H4 (cell line): ENCODE measurements at regions not wholly inside any gene's neighbourhood (a gene's known extent, or its start where the extent isn't known, plus 50 kb on each side); places are given as distances from the start of the nearest gene placed in this dataset.

Source experiments
- DNase-seq: peaks from one replicate; pipeline ENCODE4 v3.0.0-alpha.2; 2015; ENCODE audit warnings: low spot score

- no peak for DNase-seq
Observed at GRCh38 chr15:70160803-70161565, 63.3 kb upstream of the TLE3 start.

DNA sequence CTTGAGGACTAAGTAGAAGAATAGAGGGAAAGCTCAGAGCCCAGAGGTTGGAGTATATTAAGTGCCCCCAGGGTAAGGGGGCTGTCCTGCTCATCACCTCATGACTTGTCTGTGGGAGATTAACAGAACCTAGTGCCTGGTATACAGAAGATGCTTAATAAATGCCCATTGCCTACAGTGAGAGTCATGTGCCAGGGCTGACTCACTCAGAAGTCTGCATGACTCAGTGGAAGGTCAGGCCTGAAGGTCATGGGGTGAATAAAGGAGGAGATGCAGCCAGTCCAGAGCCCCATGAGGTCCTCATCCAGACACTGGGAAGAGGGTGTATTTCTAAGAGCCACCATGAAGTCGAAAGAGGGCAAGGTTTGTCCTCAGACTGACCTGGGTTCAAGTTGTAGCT lies 62.5 kb upstream of the TLE3 start:
- no peak for DNase-seq

DNA sequence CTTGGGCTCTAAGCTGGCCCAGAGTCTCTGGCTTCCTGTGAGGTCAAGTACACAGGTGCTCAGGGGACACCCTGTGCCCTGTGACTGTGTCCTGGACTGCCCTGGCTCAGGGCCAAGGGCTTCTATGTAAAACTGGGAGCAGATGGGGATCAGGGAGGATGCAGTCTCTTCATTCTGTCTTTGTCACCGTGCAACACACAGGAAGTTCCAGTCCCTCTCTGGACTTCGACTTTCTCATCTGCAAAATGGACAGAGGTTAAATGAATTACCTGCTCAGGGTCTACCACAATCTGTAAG lies 61.9 kb upstream of the TLE3 start:
- no peak for DNase-seq

GRCh38 chr15:70159001-70159712 lies 61.4 kb upstream of the TLE3 start:
- DNase-seq, result no peak

DNA sequence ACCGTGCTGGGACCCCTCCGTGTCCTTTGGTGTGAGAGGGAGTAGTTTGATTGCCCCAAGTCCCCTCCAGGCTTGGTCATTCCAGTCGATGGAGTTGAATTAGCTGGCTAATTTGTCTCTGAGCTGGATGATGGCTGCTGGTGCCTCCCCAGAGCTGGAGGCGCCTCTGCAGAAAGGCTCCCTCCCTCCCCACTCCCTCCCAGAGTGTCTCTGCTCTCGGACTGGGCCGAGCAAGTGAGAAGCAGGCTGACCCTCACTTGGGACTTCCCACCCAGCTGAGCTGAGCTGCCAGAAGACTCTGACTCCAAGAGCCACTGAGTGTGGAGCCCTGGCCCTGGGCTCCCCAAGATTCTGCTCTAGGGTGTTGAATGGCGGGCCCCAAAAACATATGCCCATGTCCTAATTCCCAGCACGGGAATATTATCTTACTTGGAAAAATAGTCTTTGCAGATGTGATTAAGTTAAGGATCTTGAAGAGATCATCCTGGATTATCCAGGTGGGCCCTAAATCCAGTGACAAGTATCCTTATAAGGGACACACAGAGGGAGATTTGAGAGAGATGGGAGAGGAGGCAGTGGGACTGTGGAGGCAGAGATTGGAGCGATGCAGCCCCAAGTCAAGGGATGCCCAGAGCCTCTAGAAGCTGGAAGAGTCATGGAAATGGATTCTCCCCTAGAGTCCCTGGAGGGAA lies 60.7 kb upstream of the TLE3 start:
- DNase-seq, result no peak

DNA sequence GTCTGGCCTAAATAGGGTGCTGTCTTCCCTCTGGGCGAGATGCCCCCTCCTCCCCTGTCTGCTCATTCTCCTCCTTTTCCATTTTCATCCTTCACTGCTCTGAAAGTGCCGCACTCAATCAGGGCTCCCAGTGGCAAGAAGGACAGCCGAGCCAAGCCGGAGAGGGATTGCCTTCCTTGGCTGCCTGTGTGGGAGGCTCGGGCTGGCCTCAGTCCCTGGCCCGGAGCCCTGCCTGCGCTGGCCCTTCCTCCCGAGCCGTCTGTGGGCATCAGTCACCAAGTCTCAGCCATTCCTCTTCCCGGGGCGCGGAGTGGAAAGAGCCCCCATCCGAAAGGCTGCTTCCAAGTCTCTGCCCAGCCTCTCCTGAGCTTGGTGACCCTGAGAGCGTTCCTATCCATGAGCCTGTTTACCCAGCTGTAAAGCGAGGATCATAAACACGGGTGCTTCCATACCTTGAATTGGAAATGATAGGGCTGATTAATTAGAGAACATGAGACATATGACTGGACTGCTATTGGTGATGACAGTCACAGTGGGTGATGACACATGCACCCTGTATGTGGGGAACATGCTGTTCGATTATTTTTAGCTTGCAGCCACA lies 59.1 kb upstream of the TLE3 start:
- DNase-seq, result no peak

DNA sequence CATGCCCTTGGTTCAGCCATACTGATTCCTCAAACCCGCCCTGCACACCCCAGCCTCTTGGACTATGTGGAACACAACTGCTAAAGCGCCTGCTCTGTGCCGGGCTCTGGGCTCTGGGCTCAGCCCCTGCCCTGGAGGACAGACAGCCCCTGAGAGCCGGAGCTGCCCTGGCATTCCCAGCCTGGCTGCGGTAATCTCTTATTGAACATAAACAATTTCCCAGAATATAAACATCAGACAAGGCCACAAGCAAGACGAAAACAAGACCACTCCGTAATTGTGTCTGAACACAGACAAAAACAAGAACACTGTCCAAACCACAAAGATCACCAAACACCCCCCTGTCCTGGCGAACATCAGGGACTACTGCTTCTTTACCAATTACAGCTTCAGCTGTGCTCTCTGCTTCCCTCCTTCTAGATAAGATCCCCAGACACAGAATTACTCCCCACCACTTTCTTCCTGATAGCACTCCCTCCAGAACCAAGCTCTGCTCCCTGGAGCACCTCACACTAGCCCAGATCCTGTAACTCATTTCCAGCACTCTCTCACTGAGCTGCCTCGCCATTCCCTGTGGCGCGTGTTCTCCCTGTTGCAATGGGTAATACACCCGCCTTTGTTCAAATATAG lies 57.1 kb upstream of the TLE3 start:
- peak; percentile 87 for DNase-seq

DNA sequence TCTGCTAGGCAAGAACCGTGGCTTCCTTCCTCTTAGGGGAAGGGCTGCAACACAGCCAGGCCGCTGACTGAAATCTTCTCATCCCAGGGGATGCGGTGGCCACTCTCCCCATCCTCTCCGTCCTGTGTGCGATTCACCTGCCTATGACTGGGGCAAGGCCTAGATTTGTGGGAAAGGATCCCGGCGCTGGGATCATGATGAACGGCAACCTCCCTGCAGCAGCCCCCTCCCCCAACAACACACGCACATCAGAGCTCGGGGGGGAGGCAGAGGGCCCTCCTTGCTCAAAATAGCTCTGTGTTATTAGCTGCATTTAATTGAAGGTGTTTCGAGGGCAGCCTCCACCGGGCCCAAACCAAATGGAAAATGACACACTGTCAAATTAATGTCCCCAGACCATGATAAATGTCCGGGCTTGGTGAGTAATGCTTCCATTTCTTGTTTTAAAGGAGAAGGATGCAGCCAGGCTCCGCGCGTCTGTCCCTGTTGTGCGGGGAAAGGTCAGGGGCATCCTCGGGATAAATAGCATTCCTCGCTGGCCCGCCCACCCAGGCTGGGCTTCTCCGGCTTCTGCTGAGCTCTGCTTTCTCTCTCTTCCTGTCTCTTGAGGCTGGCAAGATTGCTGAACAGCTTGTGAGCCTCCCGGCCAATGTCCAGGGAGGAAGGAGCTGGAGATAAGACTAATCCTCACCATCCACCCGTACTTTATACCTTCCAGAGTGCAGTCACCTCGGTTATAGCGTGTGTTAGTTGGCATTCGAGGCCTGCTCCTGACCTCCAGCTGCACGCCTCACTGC lies 56.4 kb upstream of the TLE3 start:
- no peak for DNase-seq

- DNase-seq, result peak; percentile 71
Observed at GRCh38 chr15:70152070-70152480, 54.4 kb upstream of the TLE3 start.

DNA sequence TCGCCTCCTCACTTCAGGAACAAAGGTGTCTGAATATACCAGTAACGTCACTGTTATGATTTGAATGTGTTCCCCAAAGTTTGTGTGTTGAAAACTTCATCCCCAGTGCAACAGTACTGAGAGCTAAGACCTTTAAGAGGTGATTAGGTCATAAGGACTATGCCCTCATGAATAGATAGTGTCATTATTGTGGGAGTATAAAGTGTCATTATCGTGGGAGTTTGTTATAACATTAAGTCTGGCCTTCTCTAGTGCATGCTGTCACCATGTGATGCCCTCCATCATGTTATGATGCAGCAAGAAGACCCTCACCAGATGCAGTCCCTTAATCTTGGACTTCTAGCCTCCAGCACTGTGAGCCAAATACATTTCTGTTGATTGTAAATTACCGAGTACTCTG lies 53.7 kb upstream of the TLE3 start:
- DNase-seq, result no peak

DNA sequence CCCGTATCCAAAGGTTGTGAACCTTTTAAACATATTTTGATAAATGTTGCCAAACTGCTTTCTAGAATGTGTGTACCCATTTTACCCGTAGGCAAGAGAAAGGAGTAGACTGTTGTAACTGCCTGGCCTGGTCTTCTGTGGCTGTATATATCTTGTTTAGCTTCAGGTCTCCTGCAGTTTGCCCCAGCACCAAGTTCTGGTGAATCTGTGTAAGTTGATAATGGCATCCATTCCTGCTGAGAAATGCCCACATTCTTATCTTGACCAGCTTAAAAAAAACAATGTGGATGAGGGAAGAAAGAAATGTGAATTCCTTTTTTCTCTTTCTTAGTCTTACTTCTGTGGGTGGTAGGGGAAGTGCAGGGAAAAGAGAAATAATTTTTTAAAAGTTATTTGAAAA lies 53.3 kb upstream of the TLE3 start:
- no peak for DNase-seq

GRCh38 chr15:70150405-70150747 lies 52.7 kb upstream of the TLE3 start:
- no peak for DNase-seq

DNA sequence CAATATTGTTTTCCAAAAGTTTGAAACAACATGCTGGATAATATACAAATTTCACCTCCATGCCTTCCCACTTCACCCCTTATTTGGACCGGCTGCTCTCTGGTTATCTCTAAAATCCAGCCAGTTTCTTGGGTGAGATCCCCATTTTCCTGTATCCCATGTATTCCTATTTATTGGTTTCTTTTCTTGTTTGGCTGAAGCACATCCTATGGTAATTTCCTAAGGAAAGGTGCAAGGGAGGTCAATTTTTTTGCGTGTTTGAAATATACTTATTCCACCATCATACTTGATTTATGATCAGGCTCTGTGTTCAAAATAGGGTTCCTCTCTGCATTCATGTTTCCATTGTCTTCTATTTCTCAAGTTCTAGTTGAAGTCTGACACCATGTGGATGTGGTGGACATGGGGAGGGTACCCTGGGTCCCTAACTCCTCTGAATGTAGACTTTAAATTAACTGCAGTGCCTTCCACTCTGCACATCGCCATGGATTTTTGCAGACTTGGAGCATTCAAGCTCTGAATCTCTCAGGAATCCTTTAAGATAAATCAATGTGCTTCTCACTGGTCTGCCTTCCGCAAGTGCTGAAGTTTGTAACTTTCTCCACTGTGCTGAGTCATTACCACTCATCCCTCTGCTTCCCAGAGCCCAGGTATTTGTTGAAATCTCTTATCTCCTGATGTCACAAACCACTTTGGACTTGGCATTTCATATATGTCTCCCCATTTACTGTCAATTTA lies 52.1 kb upstream of the TLE3 start:
- peak; percentile 38 for DNase-seq

GRCh38 chr15:70147778-70148177 lies 50.1 kb upstream of the TLE3 start:
- DNase-seq, result no peak
